ENCODE measurements at regions not wholly inside any gene's neighbourhood (a gene's known extent, or its start where the extent isn't known, plus 50 kb on each side); places are given as distances from the start of the nearest gene placed in this dataset.
A peak's percentile ranks its signal among the peaks of the same experiment; 100 is the strongest.
"Not testable (repeated sequence)": the region's sequence is repeated elsewhere in the genome, so short reads cannot be mapped to it uniquely, and the experiment has no call there.

- CTCF ChIA-PET = interaction anchor here (0.8 to 12.9 kb wide), 17 partner anchors 8 to 146 kb away, joined by 3 to 270 read pairs (median 17); partner anchors contain the start of genes IL12A and SCHIP1
- DNase-seq = no peak
- H3K27me3 ChIP-seq (ENCODE audit: insufficient read depth) = no peaks in the 10 kb centered on the region
- POLR2A ChIA-PET = interaction anchor here (1.6 to 2.3 kb wide), 4 partner anchors 27 to 57 kb away, joined by 4 to 18 read pairs (median 4); partner anchors contain the start of gene SCHIP1
- peaks cover 58% of the 10 kb centered on the region for H3K79me2 ChIP-seq (ENCODE audit: insufficient read depth)
- TF ChIP-seq CTCF (IDR thresholded peaks at IDR 0.05) (no peak), FOSL2 (IDR thresholded peaks at IDR 0.05; ENCODE audit: borderline replicate concordance, low read depth) (no peak), USF2 (IDR thresholded peaks at IDR 0.05; ENCODE audit: borderline replicate concordance, low read depth, low read length) (no peak), JUND (IDR thresholded peaks at IDR 0.05) (no peak), NFIC (IDR thresholded peaks at IDR 0.05; ENCODE audit: borderline replicate concordance) (no peak), ZBTB33 (IDR thresholded peaks at IDR 0.05; ENCODE audit: borderline replicate concordance, low read depth) (no peak), RAD21 (IDR thresholded peaks at IDR 0.05; ENCODE audit: low read length) (no peak), MXI1 (IDR thresholded peaks at IDR 0.05; ENCODE audit: low read depth, low read length) (no peak)
- peaks cover 24% of the 10 kb centered on the region for H3F3A ChIP-seq (replicated peaks; ENCODE audit: insufficient read depth)
- peaks cover 28 to 31% of the 10 kb centered on the region in 2 experiments for H3K36me3 ChIP-seq (replicated peaks in 1 of 2; ENCODE audit: control insufficient read depth in 1 of 2, insufficient read depth in 2 of 2, low read length in 1 of 2)
- H2AFZ ChIP-seq (ENCODE audit: low read depth) = no peak overlapping the region
- H4K20me1 ChIP-seq (ENCODE audit: insufficient read depth) = no peaks in the 10 kb centered on the region
- H3K4me3 ChIP-seq (ENCODE audit: low read depth in 2 of 2, low read length in 1 of 2) = no peak overlapping the region
- 90% methylated on average over 3 of the region's 3 CpGs for WGBS (ENCODE audit: low lambda C conversion rate)
- H3K27ac ChIP-seq (ENCODE audit: low read depth in 2 of 2, low read length in 1 of 2) = peak overlapping the region in 1 of 2 experiments; percentile 58; a peak in 1 of 4 replicates
- H3K9me2 ChIP-seq = no peaks in the 10 kb centered on the region
- peaks cover 29 to 42% of the 10 kb centered on the region in 2 experiments for H3K4me1 ChIP-seq (ENCODE audit: control insufficient read depth in 1 of 2, insufficient read depth in 2 of 2, low read depth in 1 of 2, low read length in 1 of 2)
- H3K4me2 ChIP-seq = no peak overlapping the region
- no peak overlapping the region for H3K9ac ChIP-seq
- H3K9me3 ChIP-seq = no peaks in the 10 kb centered on the region
Observed at GRCh38 chr3:159886050-159886449, 102.6 kb upstream of the IL12A start.

GRCh38 chr3:159886530-159886929 lies 102.1 kb upstream of the IL12A start:
- not testable (repeated sequence) for H3K9ac ChIP-seq; H3K27me3 ChIP-seq (ENCODE audit: insufficient read depth); H3K4me3 ChIP-seq (ENCODE audit: low read depth in 2 of 2, low read length in 1 of 2); H3K4me2 ChIP-seq; H3K9me3 ChIP-seq; DNase-seq; H3K9me2 ChIP-seq; H3K27ac ChIP-seq (ENCODE audit: low read depth in 2 of 2, low read length in 1 of 2); H2AFZ ChIP-seq (ENCODE audit: low read depth); H4K20me1 ChIP-seq (ENCODE audit: insufficient read depth)
- peaks cover 26 to 39% of the 10 kb centered on the region in 2 experiments for H3K4me1 ChIP-seq (ENCODE audit: control insufficient read depth in 1 of 2, insufficient read depth in 2 of 2, low read depth in 1 of 2, low read length in 1 of 2)
- ChIA-PET POLR2A (interaction anchor here (1.6 to 2.3 kb wide), 3 partner anchors 30 to 57 kb away, joined by 4 to 18 read pairs (median 4); partner anchors contain the start of gene SCHIP1), CTCF (interaction anchor here (0.8 to 12.9 kb wide), 14 partner anchors 12 to 146 kb away, joined by 3 to 270 read pairs (median 22); partner anchors contain the start of genes IL12A and SCHIP1)
- 98% methylated on average over 6 of the region's 6 CpGs for WGBS (ENCODE audit: low lambda C conversion rate)
- H3K36me3 ChIP-seq (replicated peaks in 1 of 2; ENCODE audit: control insufficient read depth in 1 of 2, insufficient read depth in 2 of 2, low read length in 1 of 2) = peaks cover 28 to 31% of the 10 kb centered on the region in 2 experiments
- peaks cover 23% of the 10 kb centered on the region for H3F3A ChIP-seq (replicated peaks; ENCODE audit: insufficient read depth)
- peaks cover 54% of the 10 kb centered on the region for H3K79me2 ChIP-seq (ENCODE audit: insufficient read depth)
